Nephron progenitor cell (in vitro differentiated cells): ENCODE measurements at regions not wholly inside any gene's neighbourhood (a gene's known extent, or its start where the extent isn't known, plus 50 kb on each side); places are given as distances from the start of the nearest gene placed in this dataset.

Experiments
- DNase-seq: peaks from one replicate; pipeline ENCODE4 v3.0.0; 2021
- H3K27ac Mint-ChIP-seq: 2 replicates; pipeline ENCODE4 v1.8.0; 2021; ENCODE audit warnings: mild to moderate bottlenecking, moderate library complexity, mixed read lengths
- H3K27me3 Mint-ChIP-seq: 2 replicates; pipeline ENCODE4 v1.8.0; 2021; ENCODE audit warnings: mild to moderate bottlenecking, low read depth, mixed read lengths; ENCODE audit not compliant: poor library complexity
- H3K36me3 Mint-ChIP-seq: 2 replicates; pipeline ENCODE4 v1.8.0; 2021; ENCODE audit warnings: low read depth, mixed read lengths
- H3K4me1 Mint-ChIP-seq: 2 replicates; pipeline ENCODE4 v1.8.0; 2021; ENCODE audit warnings: mixed read lengths
- H3K4me3 Mint-ChIP-seq: 2 replicates; pipeline ENCODE4 v1.8.0; 2021; ENCODE audit warnings: mild to moderate bottlenecking, moderate library complexity, mixed read lengths
- H3K9me3 Mint-ChIP-seq: 2 replicates; pipeline ENCODE4 v1.8.0; 2021; ENCODE audit warnings: mild to moderate bottlenecking, moderate library complexity, mixed read lengths
- CTCF ChIP-seq: fragments of 200-600 bp; sonication (generic); IDR thresholded peaks from 2 replicates; pipeline ENCODE4 v1.5.0; 2021; ENCODE audit warnings: antibody characterized with exemption

GRCh38 chr3:11948866-11949265 is 55.3 kb upstream of the SYN2 start:
- no peak for TF ChIP-seq CTCF
- Mint-ChIP-seq H3K4me3 (no peak overlapping the region), H3K36me3 (no peaks in the 10 kb centered on the region), H3K4me1 (no peaks in the 10 kb centered on the region), H3K9me3 (no peaks in the 10 kb centered on the region), H3K27ac (no peak overlapping the region), H3K27me3 (peaks cover 18% of the 10 kb centered on the region)
- DNase-seq, result no peak

DNA sequence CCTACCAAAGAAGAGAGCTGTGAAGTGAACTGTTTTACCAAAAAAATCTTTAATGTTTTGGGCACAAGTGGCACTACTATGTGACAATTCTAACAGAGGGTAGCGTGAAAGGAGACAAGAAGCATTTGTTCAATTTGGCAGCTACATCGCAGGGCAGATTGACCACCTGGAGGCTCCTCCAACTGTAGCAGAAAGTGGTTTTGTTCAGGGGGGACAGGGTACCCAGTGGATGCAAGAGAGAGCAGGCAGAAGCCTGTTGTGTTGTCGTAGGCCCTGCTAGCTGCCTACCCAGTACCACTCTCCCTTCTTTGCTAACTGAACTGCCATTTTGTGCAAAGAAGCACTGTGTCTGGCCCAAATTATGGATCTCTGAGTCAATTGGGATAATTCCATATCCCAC is 54.8 kb upstream of the SYN2 start:
- Mint-ChIP-seq H3K9me3 (no peaks in the 10 kb centered on the region), H3K4me1 (no peaks in the 10 kb centered on the region), H3K27me3 (peaks cover 18% of the 10 kb centered on the region), H3K27ac (no peak overlapping the region), H3K4me3 (no peak overlapping the region), H3K36me3 (no peaks in the 10 kb centered on the region)
- TF ChIP-seq CTCF, result no peak
- no peak for DNase-seq

- DNase-seq, result no peak
- Mint-ChIP-seq H3K27ac (no peak overlapping the region), H3K9me3 (no peaks in the 10 kb centered on the region), H3K36me3 (no peaks in the 10 kb centered on the region), H3K4me3 (no peak overlapping the region), H3K4me1 (no peaks in the 10 kb centered on the region), H3K27me3 (peaks cover 16% of the 10 kb centered on the region)
- no peak for TF ChIP-seq CTCF
These were observed 53.6 kb upstream of the SYN2 start for GRCh38 chr3:11950576-11950975.

- no peaks in the 10 kb centered on the region for H3K9me3 Mint-ChIP-seq
- H3K4me1 Mint-ChIP-seq, result peaks cover 5% of the 10 kb centered on the region
- peaks cover 16% of the 10 kb centered on the region for H3K27me3 Mint-ChIP-seq
- DNase-seq, result no peak
- no peak overlapping the region for H3K4me3 Mint-ChIP-seq
- no peak overlapping the region for H3K27ac Mint-ChIP-seq
- TF ChIP-seq CTCF, result no peak
- H3K36me3 Mint-ChIP-seq, result no peaks in the 10 kb centered on the region
These were observed 50.8 kb upstream of the SYN2 start for GRCh38 chr3:11953350-11953749.

GRCh38 chr3:11953778-11954177 is 50.4 kb upstream of the SYN2 start:
- Mint-ChIP-seq H3K4me1 (peaks cover 5% of the 10 kb centered on the region), H3K27me3 (peaks cover 16% of the 10 kb centered on the region), H3K36me3 (no peaks in the 10 kb centered on the region), H3K27ac (no peak overlapping the region), H3K9me3 (no peaks in the 10 kb centered on the region), H3K4me3 (no peak overlapping the region)
- DNase-seq, result no peak
- TF ChIP-seq CTCF, result no peak

DNA sequence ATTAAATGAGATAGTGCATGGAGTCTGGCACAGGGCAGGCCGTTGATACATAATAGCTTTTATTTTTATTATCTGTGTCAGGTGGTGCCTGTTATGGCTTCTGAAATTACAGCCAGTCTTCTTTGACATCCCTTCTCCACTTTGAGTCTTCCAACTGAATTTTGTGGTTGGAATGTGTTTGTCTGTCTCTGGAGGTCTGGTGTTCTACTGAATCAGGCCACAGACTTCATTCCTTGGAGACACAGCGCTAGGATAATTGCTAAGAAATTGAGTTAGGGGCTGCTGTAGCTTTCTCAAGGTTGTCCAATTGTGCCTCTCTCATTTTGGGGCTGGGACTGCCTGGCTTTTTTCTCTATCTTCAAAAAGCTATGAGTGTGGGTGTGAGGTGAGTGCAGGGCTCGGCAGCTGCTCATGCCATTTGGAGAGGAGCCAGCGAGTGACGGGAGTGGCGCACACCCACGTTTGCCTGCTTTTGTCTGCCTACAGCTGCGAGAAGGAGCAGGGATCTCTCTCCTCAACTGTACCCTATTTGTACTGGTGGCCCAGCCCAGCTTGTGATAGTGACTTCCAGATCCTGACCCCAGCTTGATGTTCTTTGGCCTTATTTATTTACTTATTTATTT is 49.8 kb upstream of the SYN2 start:
- no peak overlapping the region for H3K4me3 Mint-ChIP-seq
- H3K27me3 Mint-ChIP-seq, result peaks cover 16% of the 10 kb centered on the region
- TF ChIP-seq CTCF, result no peak
- H3K36me3 Mint-ChIP-seq, result no peaks in the 10 kb centered on the region
- DNase-seq, result no peak
- H3K4me1 Mint-ChIP-seq, result peaks cover 5% of the 10 kb centered on the region
- peaks cover 2% of the 10 kb centered on the region for H3K9me3 Mint-ChIP-seq
- no peak overlapping the region for H3K27ac Mint-ChIP-seq
